ENCODE measurements at regions not wholly inside any gene's neighbourhood (a gene's known extent, or its start where the extent isn't known, plus 50 kb on each side); places are given as distances from the start of the nearest gene placed in this dataset.

- ChIA-PET SMC1A (ENCODE audit: uncharacterized antibody, unreplicated experiment) (interaction anchor here (0.7 kb wide), 1 partner anchor 621 kb away, joined by 3 read pairs; no protein-coding TSS in a partner anchor), CTCF (interaction anchor here (0.7 to 1.1 kb wide), 2 partner anchors 106 to 299 kb away, joined by 3 read pairs; no protein-coding TSS in a partner anchor), POLR2A (no interaction called here), RAD21 (ENCODE audit: unreplicated experiment) (no interaction called here)
- ATAC-seq (no peak), DNase-seq (ENCODE audit: low read depth, low spot score) (no peak), FAIRE-seq (no peak)
- H3K4me1 ChIP-seq (ENCODE audit: control insufficient read depth, insufficient read depth, low read length) = no peaks in the 10 kb centered on the region
- H4K20me1 ChIP-seq (ENCODE audit: control insufficient read depth, insufficient read depth) = no peaks in the 10 kb centered on the region
- no peaks in the 10 kb centered on the region for H3K36me3 ChIP-seq (ENCODE audit: control insufficient read depth in 2 of 2, insufficient read depth in 2 of 2, low read length in 1 of 2)
- TF ChIP-seq MEF2B (IDR thresholded peaks at IDR 0.05; ENCODE audit: partially characterized antibody, poor library complexity, severe bottlenecking) = no peak
- TF ChIP-seq NFIC (IDR thresholded peaks at IDR 0.05; ENCODE audit: low read depth, low read length) = no peak
- no peak for TF ChIP-seq FOXM1 (IDR thresholded peaks at IDR 0.05; ENCODE audit: low read depth, low read length)
- no peak for TF ChIP-seq SMC3 (IDR thresholded peaks at IDR 0.05; ENCODE audit: borderline replicate concordance, low read length)
- no peak for TF ChIP-seq EED (IDR thresholded peaks at IDR 0.05; ENCODE audit: low read depth)
- no peak for TF ChIP-seq SP1 (IDR thresholded peaks at IDR 0.05; ENCODE audit: low read depth, low read length)
- no peak for TF ChIP-seq SREBF2 (IDR thresholded peaks at IDR 0.05; ENCODE audit: low read length)
- no peak for TF ChIP-seq ELK1 (IDR thresholded peaks at IDR 0.05; ENCODE audit: low read depth, low read length)
- no peak for TF ChIP-seq NKRF (conservative IDR thresholded peaks at IDR 0.05)
- TF ChIP-seq JUND (IDR thresholded peaks at IDR 0.05; ENCODE audit: low read depth, low read length) = no peak
- intact Hi-C loops (cut with micrococcal nuclease; ENCODE audit: unreplicated experiment) = no loop called here
- H3K4me3 ChIP-seq = no peak overlapping the region
- in situ Hi-C loops (cut with MboI) = no loop called here
- BruUV-seq (replicated peaks) = no TSS peak
- WGBS (ENCODE audit: insufficient coverage, insufficient replicate concordance, low lambda C conversion rate, missing lambda C conversion rate) = 28% methylated on average over 4 of the region's 4 CpGs
- no peaks in the 10 kb centered on the region for H3K27me3 ChIP-seq (replicated peaks in 1 of 2; ENCODE audit: control insufficient read depth in 2 of 2, insufficient read depth in 2 of 2, low read length in 1 of 2)
- H3K27ac ChIP-seq (ENCODE audit: control insufficient read depth, insufficient read depth) = no peak overlapping the region
- H3K9me3 ChIP-seq (replicated peaks; ENCODE audit: control insufficient read depth, insufficient read depth, low read length) = no peaks in the 10 kb centered on the region
- H2AFZ ChIP-seq (ENCODE audit: control insufficient read depth, low read depth, low read length) = no peak overlapping the region
- H3K4me2 ChIP-seq (ENCODE audit: control insufficient read depth, insufficient read depth) = no peak overlapping the region
- H3K79me2 ChIP-seq (ENCODE audit: control insufficient read depth, insufficient read depth, low read length) = no peaks in the 10 kb centered on the region
- no peak overlapping the region for H3K9ac ChIP-seq (ENCODE audit: control insufficient read depth, insufficient read depth, low read length)
Measured at GRCh38 chr10:10716972-10717371, 300.7 kb upstream of the CELF2 start.
